PC-9 (cell line): ENCODE measurements at regions not wholly inside any gene's neighbourhood (a gene's known extent, or its start where the extent isn't known, plus 50 kb on each side); places are given as distances from the start of the nearest gene placed in this dataset.

Experiments
- EZH2 ChIP-seq: fragments of 200-600 bp; sonication (generic); IDR thresholded peaks from 2 replicates; pipeline ENCODE4 v1.8.0; 2017; ENCODE audit warnings: antibody characterized with exemption, low read depth
- TF ChIP-seq, protein P1 (sequence below): fragments of 200-600 bp; sonication (generic); conservative IDR thresholded peaks from 2 replicates; pipeline ENCODE4 v1.6.1; 2017; ENCODE audit warnings: mixed run types, antibody characterized with exemption, mild to moderate bottlenecking, moderate library complexity

DNA sequence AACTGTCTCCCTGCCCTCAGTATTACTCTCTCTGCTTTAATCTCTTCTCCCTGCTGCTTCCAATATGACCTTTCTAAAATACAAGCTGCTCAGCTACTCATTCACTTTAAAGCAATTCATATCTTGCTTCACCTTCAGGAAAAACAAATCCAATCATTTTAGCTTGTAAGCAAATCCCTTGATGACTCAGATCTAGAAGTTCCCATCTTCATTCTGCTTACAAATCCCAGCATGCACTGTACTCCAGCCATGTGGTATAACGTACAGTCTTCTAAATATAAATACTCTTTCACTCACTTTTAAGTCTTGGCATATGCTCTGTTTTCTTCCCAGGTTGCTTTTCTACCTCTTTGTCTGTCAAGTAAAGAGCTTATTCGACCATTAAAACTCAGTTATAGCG, 1009.1 kb upstream of the SEMA6D start:
- TF ChIP-seq, protein P1, sequence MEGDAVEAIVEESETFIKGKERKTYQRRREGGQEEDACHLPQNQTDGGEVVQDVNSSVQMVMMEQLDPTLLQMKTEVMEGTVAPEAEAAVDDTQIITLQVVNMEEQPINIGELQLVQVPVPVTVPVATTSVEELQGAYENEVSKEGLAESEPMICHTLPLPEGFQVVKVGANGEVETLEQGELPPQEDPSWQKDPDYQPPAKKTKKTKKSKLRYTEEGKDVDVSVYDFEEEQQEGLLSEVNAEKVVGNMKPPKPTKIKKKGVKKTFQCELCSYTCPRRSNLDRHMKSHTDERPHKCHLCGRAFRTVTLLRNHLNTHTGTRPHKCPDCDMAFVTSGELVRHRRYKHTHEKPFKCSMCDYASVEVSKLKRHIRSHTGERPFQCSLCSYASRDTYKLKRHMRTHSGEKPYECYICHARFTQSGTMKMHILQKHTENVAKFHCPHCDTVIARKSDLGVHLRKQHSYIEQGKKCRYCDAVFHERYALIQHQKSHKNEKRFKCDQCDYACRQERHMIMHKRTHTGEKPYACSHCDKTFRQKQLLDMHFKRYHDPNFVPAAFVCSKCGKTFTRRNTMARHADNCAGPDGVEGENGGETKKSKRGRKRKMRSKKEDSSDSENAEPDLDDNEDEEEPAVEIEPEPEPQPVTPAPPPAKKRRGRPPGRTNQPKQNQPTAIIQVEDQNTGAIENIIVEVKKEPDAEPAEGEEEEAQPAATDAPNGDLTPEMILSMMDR: no peak
- no peak for TF ChIP-seq EZH2
